HG03565 (cell line): ENCODE measurements at regions not wholly inside any gene's neighbourhood (a gene's known extent, or its start where the extent isn't known, plus 50 kb on each side); places are given as distances from the start of the nearest gene placed in this dataset.
"Not testable (repeated sequence)": the region's sequence is repeated elsewhere in the genome, so short reads cannot be mapped to it uniquely, and the experiment has no call there.

Experiments
- ATAC-seq: cut with Tn5 transposase; IDR thresholded peaks from one replicate; pipeline ENCODE4 v1.9.1; 2021; ENCODE audit warnings: mild to moderate bottlenecking, moderate library complexity; ENCODE audit not compliant: unreplicated experiment

DNA sequence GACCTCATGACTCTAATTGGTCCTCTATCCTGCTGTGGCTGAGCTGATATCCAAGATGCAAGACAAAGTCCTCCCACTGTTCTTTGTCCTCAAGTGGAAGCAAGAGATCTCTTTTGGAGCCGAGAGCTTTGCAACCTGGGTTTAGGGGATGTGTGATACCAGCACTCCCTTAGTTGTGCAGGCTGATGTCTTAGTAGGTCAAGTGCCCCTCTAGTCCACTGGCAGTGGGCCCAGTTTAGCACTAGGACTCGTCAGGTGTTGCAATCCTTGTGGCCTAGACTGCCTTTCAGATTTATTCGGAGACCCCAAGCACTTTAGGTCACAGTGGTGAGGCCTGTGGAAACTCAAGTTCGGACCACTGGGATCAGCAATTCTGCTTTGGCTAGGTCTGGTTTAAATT lies 64.0 kb downstream of the GPRASP3 start:
- no peak for ATAC-seq

DNA sequence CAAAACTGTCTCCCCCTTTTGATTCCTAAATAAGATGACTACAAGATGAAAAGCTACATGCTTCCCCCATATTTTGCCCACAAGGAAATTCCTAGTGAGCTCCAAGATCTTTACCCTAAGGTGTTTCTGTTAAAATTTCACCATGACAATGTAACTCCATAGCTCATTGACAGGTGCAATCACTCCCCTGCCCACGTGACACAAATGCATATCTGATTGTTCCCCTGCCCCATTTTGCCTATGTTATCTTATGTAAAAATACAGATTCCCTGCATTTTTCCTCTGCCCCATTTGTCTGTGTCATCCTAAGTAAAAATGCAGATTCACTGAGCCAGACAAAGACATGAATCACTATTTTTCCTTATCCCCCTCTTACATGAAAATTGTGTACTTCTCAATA lies 66.7 kb downstream of the GPRASP3 start:
- ATAC-seq: no peak

DNA sequence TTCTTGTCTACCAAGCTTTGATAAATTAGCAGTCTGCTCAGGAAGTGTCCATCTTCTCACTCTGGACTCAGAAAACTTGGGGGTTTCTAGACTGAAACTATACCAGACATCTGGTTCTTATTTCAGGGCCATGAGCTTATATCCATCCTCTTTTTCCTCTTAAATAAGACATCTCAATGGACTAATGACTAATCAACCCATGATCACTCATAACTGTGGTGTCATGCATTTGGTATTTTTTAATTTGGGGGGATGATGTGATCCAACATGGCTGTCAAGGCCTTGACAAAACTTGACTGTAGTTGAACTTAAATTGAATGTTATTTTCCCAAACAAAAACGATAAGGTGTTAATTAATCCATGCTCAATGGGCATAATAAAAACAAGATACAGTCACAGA lies 87.8 kb downstream of the GPRASP3 start:
- no peak for ATAC-seq

DNA sequence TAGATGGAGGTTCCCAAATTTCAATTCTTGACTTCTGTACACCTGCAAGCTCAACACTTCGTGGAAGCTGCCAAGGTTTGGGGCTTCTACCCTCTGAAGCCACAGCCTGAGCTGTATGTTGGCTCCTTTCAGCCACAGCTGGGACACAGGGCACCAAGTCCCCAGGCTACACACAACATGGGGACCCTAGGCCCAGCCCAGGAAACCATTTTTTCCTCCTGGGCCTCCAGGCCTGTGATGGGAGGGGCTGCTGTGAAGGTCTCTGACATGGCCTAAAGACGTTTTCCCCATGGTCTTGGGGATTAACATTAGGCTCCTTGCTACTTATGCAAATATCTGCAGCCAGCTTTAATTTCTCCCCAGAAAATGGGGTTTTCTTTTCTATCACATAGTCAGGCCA lies 97.7 kb downstream of the GPRASP3 start:
- not testable (repeated sequence) for ATAC-seq

DNA sequence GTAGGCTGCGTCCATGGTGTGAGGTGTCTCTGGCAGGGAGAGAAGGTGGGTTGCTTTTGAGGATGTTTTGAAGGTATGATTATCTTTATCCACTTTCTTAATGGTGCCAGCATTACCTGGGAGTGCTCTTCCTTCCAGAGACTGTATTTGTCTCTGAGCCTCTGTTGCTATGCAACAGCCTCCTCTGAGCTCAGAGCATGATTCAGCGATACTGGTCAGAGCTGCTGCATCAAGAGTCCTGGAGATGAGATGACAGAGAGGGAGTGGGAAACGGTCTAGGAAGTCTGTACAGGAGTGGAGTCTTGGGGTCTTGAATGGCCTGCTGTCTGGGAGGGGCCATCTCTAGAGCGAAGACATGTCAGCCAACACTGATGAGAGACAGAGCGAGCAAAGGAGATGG lies 104.4 kb upstream of the RAB40AL start:
- ATAC-seq: no peak

DNA sequence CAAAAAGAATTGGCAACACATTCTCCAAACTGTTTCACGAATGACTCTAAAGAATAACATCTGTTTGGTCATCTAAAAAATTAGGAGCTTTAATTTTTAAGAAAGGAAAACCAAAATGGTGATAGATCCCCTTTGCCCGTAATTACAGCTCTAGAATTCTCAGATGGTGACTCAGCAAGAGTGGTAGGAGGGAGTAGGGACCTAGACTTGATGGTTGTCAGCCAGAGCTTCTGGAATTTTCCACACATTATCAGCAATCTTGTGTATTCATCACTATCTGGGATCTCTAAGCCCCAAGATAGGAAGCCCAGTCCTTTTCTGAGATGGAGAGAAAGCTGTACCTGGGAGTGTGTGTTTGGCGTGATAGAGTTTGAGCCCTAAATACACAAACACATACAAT lies 103.9 kb upstream of the RAB40AL start:
- ATAC-seq: no peak

DNA sequence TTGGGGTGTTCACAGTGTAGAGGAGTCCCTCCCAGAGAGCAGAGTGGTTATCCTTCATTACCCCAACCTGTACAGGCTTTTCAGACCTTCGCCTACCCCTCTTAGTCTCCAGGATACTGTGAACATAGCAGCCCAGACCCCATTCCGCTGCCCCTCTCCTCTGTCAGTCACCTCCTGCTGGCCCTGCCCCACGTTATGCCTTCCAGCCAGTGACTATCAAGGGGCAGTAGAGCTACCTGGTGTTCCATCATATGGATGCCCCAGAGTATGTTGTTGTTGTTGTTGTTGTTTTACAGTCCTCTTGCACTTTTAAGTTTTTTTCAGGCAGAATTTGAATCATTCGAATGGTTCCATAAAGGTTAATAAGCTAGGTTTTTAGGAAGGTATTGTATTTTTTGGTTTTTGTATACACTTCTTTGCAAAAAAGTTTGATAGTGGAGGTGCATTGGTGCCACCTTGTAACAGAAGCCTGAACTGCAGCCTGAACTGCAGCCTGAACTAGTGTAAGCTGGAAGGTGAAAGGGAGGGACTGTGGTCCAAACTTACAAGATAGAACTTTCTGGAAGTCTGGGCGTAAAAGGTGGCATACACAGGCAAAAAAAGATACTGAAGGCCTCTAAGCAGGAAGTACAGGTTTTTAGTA lies 101.4 kb upstream of the RAB40AL start:
- ATAC-seq: no peak

DNA sequence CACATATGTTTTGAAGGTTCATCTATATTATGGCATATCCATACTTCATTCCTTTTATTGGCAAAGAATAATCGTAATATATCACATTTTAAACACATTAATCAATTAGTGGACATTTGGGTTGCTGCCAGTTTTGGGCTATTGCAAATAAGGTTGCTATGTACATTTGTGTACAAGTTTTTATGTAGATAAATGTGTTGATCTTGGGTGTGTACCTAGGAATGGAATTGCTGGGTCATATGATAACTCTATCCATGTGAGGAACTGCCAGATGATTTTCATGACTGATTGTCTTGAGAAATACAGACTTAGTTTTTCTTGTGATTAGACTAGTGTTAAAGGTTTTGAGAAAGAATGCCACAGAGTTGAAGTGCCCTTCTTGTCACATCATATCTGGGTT lies 99.2 kb upstream of the RAB40AL start:
- no peak for ATAC-seq

DNA sequence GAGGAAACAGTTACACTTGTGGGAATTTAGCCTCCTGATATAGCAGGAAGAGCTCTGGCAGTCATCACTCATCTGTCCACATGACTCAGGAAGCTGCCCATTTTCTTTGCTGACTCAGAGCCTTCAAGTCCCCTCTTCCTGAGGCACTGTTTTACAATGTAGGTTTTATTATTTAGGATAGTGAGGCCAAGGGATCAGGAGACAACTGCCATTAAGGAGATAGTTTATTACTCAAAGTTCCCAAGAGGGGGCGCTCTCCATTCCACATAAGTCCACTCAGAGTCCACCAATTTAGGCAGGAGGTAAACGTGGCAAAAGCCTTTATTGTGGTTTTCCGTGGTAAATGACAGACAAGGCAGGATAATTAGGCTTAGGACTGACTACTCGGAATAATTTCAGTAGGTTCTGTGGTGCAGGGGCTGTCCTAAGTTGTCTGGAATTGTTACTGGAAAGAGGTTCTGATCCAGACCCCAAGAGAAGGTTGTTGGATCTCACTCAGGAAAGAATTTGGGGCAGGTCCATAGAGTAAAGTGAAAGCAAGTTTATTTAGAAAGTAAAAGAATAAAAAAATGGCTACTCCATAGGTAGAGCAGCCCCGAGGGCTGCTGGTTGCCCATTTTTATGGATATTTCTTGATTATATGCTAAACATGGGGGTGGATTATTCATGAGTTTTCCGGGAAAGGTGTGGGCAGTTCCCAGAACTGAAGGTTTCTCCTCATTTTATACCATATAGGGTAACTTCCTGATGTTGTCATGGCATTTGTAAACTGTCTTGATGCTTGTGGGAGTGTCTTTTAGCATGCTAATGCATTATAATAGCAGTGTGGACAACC lies 96.0 kb upstream of the RAB40AL start:
- no peak for ATAC-seq

DNA sequence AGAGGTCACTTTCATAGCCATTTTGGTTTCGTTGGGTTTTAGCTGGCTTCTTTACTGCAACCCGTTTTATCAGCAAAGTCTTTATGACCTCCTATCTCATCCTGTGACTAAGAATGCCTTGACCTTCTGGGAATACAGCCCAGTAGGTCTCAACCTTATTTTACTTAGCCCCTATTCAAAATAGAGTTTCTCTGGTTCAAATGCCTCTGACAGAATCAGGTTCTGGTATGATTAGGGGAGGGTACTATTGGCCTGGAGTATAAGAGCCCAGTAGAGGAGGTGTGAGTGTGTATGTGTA lies 95.4 kb upstream of the RAB40AL start:
- ATAC-seq: no peak

DNA sequence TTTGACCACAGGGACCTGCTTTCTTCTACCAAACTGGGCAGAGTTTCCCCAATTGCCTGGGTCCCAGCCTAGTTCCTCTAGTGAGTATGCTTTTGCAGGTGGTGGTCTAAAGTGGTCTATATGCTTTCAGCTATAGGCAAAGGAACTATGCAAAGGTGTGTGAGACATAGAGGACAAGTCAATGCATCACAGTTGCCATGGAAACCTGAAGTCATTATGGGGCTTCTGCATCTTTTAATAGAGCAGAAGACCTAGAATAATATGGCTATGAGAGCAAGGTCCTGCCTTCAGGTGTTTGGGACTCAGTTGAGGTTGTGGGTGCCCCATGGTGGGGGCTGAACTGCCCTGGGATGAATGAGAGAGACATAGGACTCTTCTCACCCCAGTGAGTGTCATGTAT lies 92.1 kb upstream of the RAB40AL start:
- no peak for ATAC-seq

DNA sequence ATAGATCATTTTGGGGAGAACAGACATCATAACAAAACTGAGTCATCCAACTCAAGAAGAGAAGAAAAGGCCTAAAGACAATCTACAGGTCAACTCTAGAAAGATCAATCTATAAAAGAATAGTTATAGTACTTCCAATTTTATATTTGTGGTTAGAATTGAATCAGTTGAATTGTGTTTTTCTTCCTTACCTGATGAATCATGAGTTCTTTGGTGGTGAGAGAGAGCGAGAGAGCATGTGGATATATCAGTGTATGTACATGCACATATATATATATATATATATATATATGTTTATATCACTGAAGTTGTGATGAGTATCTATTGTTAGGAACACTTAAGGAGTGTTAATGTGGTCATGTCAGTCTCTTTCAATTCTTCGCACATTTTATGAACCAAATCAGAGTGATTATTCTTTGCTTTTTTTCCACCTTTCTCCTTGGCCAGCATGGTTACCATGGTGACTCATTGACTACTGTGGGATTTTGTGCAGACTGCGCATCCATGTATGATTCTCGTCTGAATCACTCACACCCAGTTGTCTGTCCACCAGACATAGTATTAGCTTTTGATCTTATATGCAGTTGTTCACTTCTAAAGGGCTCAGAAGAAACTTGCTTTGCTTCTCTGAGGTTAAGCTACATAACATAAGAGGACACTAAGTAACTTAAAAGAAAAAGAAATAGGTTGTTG lies 90.4 kb upstream of the RAB40AL start:
- ATAC-seq: no peak

DNA sequence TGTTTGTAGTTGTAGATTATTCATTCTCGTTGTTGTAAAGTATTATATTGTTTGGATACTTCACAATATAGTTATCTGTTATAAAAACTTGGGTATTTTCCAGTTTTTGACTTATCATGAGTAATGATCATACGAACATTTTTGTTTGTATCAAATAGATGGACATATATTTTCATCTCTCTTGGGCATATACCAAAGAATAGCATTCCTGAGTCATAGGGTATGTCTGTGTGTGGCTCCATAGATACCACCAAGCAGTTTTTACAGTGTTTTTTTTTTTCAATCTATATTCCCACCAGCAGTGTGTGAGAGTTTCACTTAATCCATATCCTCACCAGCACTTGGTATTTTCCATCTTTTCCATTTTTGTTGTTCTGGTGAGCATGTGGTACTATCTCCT lies 89.7 kb upstream of the RAB40AL start:
- no peak for ATAC-seq

DNA sequence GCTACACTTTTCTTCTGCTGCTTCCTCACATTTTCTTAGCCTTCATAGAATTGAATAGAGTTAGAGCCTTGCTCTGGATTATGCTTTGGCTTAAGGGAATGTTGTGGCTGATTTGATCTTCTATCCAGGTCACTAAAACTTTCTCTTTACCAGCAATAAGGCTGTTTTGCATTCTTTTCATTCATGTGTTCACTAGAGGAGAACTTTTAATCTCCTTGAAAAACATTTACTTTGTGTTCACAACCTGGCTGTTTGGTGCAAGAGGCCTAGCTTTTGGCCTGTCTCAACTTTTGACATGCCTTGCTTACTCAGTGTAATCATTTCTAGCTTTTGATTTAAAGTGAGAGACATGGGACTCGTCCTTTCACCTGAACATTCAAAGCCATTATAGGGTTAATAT lies 87.7 kb upstream of the RAB40AL start:
- no peak for ATAC-seq

DNA sequence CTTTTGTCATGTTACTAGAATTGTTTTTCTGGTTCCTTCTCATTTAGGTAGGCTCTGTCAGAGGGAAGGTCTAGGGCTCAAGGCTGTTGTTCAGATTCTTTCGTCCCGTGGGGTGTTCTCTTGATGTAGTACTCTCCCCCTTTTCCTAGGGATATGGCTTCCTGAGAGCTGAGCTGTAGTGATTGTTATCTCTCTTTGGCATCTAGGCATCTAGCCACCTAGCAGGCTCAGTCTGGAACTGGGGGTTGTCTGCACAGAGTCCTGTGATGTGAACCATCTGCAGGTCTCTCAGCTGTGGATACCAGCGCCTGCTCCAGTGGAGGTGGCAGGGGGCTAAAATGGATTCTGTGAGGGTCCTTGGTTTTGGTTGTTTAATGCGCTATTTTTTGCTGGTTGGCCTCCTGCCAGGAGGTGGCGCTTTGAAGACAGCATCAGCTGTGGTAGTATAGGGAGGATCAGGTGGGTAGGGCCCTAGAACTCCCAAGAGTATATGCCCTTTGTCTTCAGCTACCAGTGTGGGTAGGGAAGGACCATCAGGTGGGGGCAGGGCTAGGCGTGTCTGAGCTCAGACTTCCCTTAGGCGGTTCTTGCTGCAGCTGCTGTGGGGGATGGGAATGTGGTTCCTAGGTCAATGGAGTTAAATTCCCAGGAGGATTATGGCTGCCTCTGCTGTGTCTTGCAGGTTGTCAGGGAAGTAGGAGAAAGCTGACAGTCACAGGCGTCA lies 78.1 kb upstream of the RAB40AL start:
- ATAC-seq: not testable (repeated sequence)

DNA sequence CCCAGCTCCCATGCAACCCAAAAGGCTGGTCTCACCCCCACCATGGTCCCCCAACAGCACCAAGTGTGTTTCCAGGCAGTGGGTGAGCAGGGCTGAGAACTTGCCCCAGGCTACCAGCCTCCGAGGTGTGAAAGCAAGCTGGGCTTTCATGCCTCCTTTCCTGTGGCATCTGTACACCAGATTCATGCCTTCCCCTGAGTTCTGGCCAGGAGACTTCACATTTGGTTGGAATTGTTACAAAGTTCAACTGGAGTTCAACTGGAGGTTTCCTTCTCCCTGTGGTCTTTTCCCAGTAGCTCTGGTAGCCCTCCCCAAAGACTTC lies 77.6 kb upstream of the RAB40AL start:
- no peak for ATAC-seq

DNA sequence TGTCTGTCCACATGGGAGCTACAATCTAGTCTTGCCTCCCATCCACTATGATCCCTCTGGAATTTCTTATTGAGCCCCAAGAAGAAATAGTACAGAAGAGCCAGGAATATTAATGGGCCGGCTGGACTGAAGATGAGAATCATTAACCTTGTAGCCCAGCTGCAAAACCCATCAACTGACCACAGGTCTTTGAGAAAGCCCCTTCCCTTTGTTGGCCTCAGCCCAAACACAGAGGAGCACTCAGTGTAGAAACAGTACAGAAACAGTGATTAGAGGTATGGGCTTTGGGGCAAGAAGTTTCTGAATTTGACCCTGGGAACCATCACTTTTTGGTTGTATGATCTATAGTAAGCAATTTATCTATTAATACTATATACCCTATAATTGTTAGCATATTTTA lies 76.8 kb upstream of the RAB40AL start:
- no peak for ATAC-seq

DNA sequence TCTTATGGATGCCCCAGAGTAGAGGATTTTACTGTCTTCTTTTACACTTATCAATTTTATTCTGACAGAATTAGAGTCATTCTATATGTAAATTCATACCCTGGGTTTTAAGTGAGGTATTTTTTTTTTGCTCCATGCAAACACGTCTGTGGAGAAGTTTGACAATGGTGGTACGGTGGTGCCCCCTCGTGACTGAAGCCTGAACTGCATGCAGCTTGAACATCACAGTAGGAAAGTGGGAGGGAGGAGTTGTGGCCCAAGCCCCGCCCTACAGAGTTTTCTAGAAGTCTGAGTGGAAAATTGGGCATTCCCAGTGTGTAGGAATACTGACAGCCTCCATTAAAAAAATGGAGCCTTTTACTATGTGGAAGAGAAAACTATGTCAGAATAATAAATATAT lies 73.3 kb upstream of the RAB40AL start:
- peak; percentile 91 for ATAC-seq

DNA sequence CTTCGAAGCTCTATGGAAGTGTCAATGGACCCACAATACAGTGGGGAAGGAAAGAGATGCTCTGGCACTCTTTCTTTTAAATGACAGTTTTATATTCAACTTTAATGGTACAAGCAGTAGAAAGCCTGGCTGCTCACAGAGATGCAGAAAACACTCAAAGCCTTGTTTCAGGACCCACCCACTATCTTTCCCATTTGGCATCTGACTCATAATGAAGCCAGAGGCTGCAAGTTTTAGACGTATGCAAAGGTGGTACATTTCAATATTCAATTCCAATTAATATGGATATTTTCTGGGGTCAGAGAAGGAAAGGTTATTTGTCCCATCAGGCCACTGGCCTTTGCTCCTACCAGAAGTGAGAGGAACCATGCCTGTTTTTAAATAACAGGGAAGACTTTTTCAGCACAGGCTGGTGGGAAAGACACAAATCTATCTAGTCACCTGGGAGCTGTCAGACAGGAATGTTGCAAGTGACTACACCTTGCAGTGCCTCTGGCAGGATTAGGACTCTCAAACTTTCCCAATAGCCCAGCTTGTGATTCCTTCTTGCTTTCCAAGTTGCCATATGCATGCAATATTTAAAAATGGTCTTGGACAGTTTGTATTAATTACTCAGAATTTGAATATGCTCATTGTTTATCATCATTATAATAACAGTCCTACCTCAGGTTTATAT lies 70.0 kb upstream of the RAB40AL start:
- ATAC-seq: no peak

DNA sequence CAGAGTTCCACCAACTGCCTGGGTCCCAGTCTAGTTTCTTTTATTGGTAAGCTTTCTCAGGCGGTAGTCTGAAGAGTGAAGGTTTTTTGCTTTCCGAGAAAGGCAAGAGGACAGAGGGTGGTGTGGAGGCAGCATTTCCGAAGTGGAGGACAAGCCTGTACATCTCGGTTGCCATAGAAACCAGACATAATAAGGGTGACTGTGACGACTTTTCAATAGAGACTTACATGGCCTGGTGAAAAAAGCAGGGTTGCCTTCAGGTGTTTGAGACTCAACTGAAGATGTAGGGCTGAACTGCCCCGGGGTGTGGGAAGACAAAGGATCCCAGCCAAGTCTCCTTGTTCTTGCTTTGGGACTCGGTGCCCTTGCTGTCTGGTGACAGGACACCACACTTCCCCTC lies 53.6 kb upstream of the RAB40AL start:
- ATAC-seq: no peak
